GM21619 (cell line): ENCODE measurements at regions not wholly inside any gene's neighbourhood (a gene's known extent, or its start where the extent isn't known, plus 50 kb on each side); places are given as distances from the start of the nearest gene placed in this dataset.

Experiments
- ATAC-seq: cut with Tn5 transposase; IDR thresholded peaks from one replicate; pipeline ENCODE4 v1.9.1; 2021; ENCODE audit not compliant: unreplicated experiment

GRCh38 chr9:28782630-28783029, 1209.3 kb upstream of the C9orf72 start:
- no peak for ATAC-seq

GRCh38 chr9:28792716-28793115, 1219.4 kb upstream of the C9orf72 start:
- no peak for ATAC-seq

- ATAC-seq, result no peak
Measured at GRCh38 chr9:28799876-28800275, 1226.6 kb upstream of the C9orf72 start.

- no peak for ATAC-seq
Measured at GRCh38 chr9:28801144-28801799, 1228.0 kb upstream of the C9orf72 start.

GRCh38 chr9:28805197-28805596, 1231.9 kb upstream of the C9orf72 start:
- no peak for ATAC-seq

GRCh38 chr9:28808042-28808441, 1234.8 kb upstream of the C9orf72 start:
- no peak for ATAC-seq

GRCh38 chr9:28810388-28811075, 1237.3 kb upstream of the C9orf72 start:
- no peak for ATAC-seq

- no peak for ATAC-seq
Measured at GRCh38 chr9:28820741-28821140, 1247.5 kb upstream of the C9orf72 start.

- ATAC-seq, result no peak
Measured at GRCh38 chr9:28821240-28821639, 1248.0 kb upstream of the C9orf72 start.

GRCh38 chr9:28824432-28824963, 1251.2 kb upstream of the C9orf72 start:
- no peak for ATAC-seq

GRCh38 chr9:28832168-28832770, 1259.0 kb upstream of the C9orf72 start:
- ATAC-seq, result no peak

- ATAC-seq, result no peak
Measured at GRCh38 chr9:28834156-28834555, 1260.9 kb upstream of the C9orf72 start.

- ATAC-seq, result no peak
Measured at GRCh38 chr9:28839778-28840430, 1266.6 kb upstream of the C9orf72 start.

GRCh38 chr9:28841775-28842174, 1268.5 kb upstream of the C9orf72 start:
- no peak for ATAC-seq

- no peak for ATAC-seq
Measured at GRCh38 chr9:28847331-28847730, 1274.0 kb upstream of the C9orf72 start.

- ATAC-seq, result no peak
Measured at GRCh38 chr9:28848671-28849070, 1275.4 kb upstream of the C9orf72 start.

GRCh38 chr9:28853477-28853876, 1280.2 kb upstream of the C9orf72 start:
- no peak for ATAC-seq

- ATAC-seq, result no peak
Measured at GRCh38 chr9:28866951-28867350, 1293.7 kb upstream of the C9orf72 start.

GRCh38 chr9:28868228-28868990, 1295.1 kb upstream of the C9orf72 start:
- no peak for ATAC-seq

- no peak for ATAC-seq
Measured at GRCh38 chr9:28882529-28882928, 1309.2 kb upstream of the C9orf72 start.

GRCh38 chr9:28883234-28883633, 1310.0 kb upstream of the C9orf72 start:
- ATAC-seq, result no peak
